LNCAP (cell line): ENCODE measurements at regions not wholly inside any gene's neighbourhood (a gene's known extent, or its start where the extent isn't known, plus 50 kb on each side); places are given as distances from the start of the nearest gene placed in this dataset.

Experiments
- CTCF ChIP-seq: fragments of 450-650 bp; IDR thresholded peaks from 2 replicates; pipeline ENCODE4 v1.5.1; 2017; ENCODE audit warnings: mild to moderate bottlenecking

DNA sequence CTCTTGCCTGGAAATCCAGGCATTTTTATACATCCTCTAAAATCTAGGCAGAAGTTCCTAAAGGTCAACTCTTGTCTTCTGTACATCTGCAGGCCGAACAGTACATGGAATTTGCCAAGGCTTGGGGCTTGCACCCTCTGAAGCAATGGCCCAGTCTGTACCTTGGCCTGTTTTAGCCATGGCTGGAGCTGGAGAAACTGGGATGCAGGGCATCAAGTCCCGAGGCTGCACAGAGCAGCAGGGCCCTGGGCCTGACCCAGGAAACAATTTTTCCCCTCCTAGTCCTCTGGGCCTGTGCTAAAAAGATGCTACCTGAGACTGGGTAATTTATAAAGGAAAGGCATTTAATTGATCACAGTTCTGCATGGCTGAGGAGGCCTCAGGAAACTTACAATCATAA is 520.8 kb upstream of the MIR17HG start:
- TF ChIP-seq CTCF, result no peak

DNA sequence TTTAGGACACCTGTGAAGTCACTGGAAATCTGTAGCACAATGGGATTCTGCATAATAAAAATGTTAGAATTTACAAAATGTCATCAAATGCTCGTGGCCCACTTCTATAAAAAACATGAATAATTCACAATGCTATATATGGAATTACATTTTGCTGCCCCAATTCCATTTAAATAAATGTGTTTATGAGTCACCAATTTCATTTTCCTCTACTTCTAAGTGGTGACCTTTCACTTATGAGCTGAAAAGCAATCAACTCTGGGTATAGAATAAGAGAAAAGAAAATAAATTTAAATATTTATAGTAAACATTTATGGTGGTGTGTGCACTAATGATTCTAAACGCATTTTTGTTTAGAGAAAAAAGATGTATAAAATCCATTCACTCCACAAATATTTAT is 516.7 kb upstream of the MIR17HG start:
- no peak for TF ChIP-seq CTCF

DNA sequence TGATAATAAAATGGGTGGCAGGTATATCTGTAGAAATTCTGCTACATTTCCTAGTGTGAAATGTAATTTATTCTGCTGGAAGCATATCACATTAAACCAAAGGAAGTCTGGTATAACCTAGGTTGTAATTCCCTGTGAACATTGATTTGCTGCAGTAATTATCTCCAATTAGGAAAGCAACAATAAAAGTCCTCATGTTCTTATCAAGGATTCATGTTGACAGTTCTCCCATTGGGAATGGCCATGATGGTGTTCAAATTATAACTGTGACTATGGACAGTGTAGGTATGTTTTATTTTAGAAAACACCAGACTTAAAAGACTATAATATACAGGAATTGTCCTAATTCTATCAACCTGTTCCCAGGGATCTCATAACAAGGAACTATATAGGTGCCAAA is 513.5 kb upstream of the MIR17HG start:
- no peak for TF ChIP-seq CTCF

GRCh38 chr13:90834700-90835099 is 512.8 kb upstream of the MIR17HG start:
- TF ChIP-seq CTCF, result no peak

- no peak for TF ChIP-seq CTCF
Observed at GRCh38 chr13:90835826-90836225, 511.7 kb upstream of the MIR17HG start.

DNA sequence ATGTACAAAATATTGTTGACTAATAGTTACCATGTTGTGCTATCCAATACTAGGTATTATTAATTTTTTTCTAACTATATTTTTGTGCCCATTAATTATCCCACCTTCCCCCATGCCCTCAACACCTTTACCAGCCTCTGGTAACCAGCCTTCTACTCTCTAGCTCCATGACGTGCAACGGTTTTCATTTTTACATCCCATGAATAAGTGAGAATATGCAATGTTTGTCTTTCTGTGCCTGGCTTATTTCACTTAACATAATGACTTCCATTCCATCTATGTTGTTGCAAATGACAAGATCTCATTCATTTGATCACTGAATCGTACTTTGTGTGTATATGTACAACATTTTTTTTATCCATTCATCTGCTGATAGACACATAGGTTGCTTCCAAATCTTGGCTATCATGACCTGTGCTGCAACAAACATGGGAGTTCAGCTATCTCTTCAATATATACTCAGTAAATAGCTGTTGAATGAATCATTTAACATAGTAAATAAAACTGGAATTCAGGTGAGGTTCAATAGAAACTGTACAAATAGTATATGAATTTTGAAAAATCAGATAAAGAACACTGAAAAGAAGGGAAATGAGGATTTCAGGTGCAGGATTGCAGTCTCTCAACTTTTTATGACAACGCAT is 509.0 kb upstream of the MIR17HG start:
- no peak for TF ChIP-seq CTCF

- TF ChIP-seq CTCF, result no peak
Observed at GRCh38 chr13:90839061-90839460, 508.4 kb upstream of the MIR17HG start.

GRCh38 chr13:90846936-90847335 is 500.6 kb upstream of the MIR17HG start:
- TF ChIP-seq CTCF, result no peak
